ENCODE measurements at regions not wholly inside any gene's neighbourhood (a gene's known extent, or its start where the extent isn't known, plus 50 kb on each side); places are given as distances from the start of the nearest gene placed in this dataset.

GRCh38 chr9:134492721-134493460 lies 148.7 kb upstream of the COL5A1 start:
- DNase-seq: no peak
- Mint-ChIP-seq H3K9me3 (no peaks in the 10 kb centered on the region), H3K27me3 (peaks cover 2 to 11% of the 10 kb centered on the region in 2 donors), H3K36me3 (no peaks in the 10 kb centered on the region), H3K4me3 (no peak overlapping the region), H3K4me1 (no peaks in the 10 kb centered on the region), H3K27ac (no peak overlapping the region)
- H3K27ac ChIP-seq (ENCODE audit: low read depth, low read length): no peak overlapping the region
- CTCF ChIA-PET (ENCODE audit: partially characterized antibody): no interaction called here
- intact Hi-C loops (cut with micrococcal nuclease): no loop called here
- H3K9me3 ChIP-seq (ENCODE audit: control insufficient read depth in 1 of 2, low read length in 2 of 2): no peaks in the 10 kb centered on the region
- H3K4me1 ChIP-seq (ENCODE audit: insufficient read depth, low read length): no peaks in the 10 kb centered on the region
- no peak overlapping the region for H3K4me3 ChIP-seq (ENCODE audit: low read length in 2 of 2)
- no peaks in the 10 kb centered on the region for H3K36me3 ChIP-seq (ENCODE audit: insufficient read depth, low read length)
- H3K27me3 ChIP-seq (ENCODE audit: insufficient read depth, low read length): no peaks in the 10 kb centered on the region
- POLR2A ChIA-PET (ENCODE audit: partially characterized antibody): no interaction called here

DNA sequence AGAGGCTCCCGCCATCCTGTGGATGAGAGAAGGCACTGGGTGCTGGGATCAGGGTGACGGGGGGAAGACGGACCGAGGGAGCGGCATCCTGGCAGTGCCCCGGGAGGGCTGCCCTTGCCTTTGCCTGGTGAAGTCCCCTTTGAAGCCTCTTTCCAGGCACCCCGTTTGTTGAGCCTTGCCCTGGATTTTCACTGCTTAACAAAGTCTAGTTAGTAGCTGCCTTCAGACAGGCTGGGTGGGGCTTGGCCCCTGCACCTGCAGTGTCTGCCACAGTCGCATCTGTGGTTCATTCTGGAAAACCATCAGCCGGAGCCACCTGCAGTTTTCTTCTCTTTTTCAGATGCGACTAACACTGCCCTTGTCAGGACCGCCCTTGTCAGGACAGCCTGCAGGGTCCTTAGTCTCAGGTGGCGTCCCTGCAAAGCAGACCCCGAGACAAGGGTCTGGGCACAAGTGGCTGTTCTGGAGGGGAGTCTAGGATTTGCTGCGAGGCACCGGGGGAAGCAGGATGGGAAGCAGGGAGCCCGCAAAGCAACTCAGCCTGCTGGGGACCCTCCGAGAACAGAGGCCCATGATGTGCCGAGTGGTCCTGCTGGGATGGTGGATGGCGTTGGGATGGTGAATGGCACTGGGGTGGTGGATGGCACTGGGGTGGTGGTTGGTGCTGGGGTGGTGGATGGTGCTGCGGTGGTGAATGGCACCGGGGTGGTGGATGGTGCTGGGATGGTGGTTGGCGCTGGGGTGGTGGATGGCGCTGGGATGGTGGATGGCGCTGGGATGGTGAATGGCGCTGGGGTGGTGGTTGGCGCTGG lies 147.9 kb upstream of the COL5A1 start:
- Mint-ChIP-seq H3K27ac (no peak overlapping the region), H3K36me3 (no peaks in the 10 kb centered on the region), H3K4me3 (no peak overlapping the region), H3K27me3 (peaks cover 2 to 13% of the 10 kb centered on the region in 2 donors), H3K4me1 (no peaks in the 10 kb centered on the region), H3K9me3 (no peaks in the 10 kb centered on the region)
- Histone ChIP-seq H3K9me3 (ENCODE audit: control insufficient read depth in 1 of 2, low read length in 2 of 2) (no peaks in the 10 kb centered on the region), H3K27ac (ENCODE audit: low read depth, low read length) (no peak overlapping the region), H3K36me3 (ENCODE audit: insufficient read depth, low read length) (no peaks in the 10 kb centered on the region), H3K4me1 (ENCODE audit: insufficient read depth, low read length) (no peaks in the 10 kb centered on the region), H3K4me3 (ENCODE audit: low read length in 2 of 2) (no peak overlapping the region), H3K27me3 (ENCODE audit: insufficient read depth, low read length) (no peaks in the 10 kb centered on the region)
- ChIA-PET CTCF (ENCODE audit: partially characterized antibody) (no interaction called here), POLR2A (ENCODE audit: partially characterized antibody) (no interaction called here)
- DNase-seq: no peak
- intact Hi-C loops (cut with micrococcal nuclease): no loop called here

DNA sequence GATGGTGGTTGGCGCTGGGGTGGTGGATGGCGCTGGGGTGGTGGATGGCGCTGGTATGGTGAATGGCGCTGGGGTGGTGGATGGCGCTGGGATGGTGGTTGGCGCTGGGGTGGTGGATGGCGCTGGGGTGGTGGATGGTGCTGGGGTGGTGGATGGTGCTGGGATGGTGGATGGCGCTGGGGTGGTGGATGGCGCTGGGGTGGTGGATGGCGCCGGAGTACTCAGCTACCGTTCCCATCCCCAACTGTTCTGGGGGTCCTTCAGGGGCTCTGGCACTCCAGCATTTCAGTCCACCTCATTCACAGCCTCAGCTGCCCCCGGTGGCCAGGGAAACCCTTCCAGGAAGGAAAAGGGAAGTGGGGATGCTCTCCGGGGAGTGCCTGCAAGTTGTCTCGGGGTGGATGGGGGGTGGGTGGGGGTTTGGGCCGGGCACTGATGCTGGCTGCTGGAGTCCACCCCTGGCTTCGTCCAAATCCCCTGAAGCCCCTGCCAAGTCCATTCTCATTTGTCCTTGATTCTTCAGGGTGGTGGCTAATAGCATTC lies 147.3 kb upstream of the COL5A1 start:
- Histone ChIP-seq H3K27me3 (ENCODE audit: insufficient read depth, low read length) (no peaks in the 10 kb centered on the region), H3K4me3 (ENCODE audit: low read length in 2 of 2) (no peak overlapping the region), H3K27ac (ENCODE audit: low read depth, low read length) (no peak overlapping the region), H3K4me1 (ENCODE audit: insufficient read depth, low read length) (no peaks in the 10 kb centered on the region), H3K9me3 (ENCODE audit: control insufficient read depth in 1 of 2, low read length in 2 of 2) (no peaks in the 10 kb centered on the region), H3K36me3 (ENCODE audit: insufficient read depth, low read length) (no peaks in the 10 kb centered on the region)
- intact Hi-C loops (cut with micrococcal nuclease): no loop called here
- no peak overlapping the region for H3K4me3 Mint-ChIP-seq
- DNase-seq: no peak
- POLR2A ChIA-PET (ENCODE audit: partially characterized antibody): no interaction called here
- H3K4me1 Mint-ChIP-seq: no peaks in the 10 kb centered on the region
- H3K9me3 Mint-ChIP-seq: no peaks in the 10 kb centered on the region
- CTCF ChIA-PET (ENCODE audit: partially characterized antibody): no interaction called here
- no peak overlapping the region for H3K27ac Mint-ChIP-seq
- H3K36me3 Mint-ChIP-seq: no peaks in the 10 kb centered on the region
- peaks cover 2 to 13% of the 10 kb centered on the region in 2 donors for H3K27me3 Mint-ChIP-seq

DNA sequence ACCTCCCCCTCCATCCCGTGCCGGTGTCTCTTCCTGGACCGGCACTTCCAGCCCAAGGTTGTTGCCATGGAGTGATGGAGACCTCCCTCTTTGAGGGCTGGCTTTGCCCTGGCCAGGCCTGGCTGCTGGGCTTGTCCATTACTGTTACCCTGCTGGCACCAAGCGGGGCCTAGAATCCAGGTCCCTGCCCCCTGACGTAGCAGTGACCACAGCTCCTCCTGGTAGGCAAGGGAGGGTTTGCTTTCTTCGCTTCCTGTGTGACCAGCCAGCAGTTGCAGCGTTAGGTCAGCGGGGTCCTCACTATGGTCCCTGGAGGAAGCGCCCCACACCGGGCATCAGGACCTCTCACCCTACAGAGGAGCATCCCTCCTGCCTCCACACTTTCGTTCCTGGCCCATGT lies 146.7 kb upstream of the COL5A1 start:
- intact Hi-C loops (cut with micrococcal nuclease): no loop called here
- no peaks in the 10 kb centered on the region for H3K36me3 ChIP-seq (ENCODE audit: insufficient read depth, low read length)
- CTCF ChIA-PET (ENCODE audit: partially characterized antibody): no interaction called here
- POLR2A ChIA-PET (ENCODE audit: partially characterized antibody): no interaction called here
- Mint-ChIP-seq H3K27me3 (peaks cover 2 to 13% of the 10 kb centered on the region in 2 donors), H3K9me3 (no peaks in the 10 kb centered on the region), H3K27ac (no peak overlapping the region), H3K4me3 (no peak overlapping the region), H3K4me1 (no peaks in the 10 kb centered on the region), H3K36me3 (no peaks in the 10 kb centered on the region)
- no peaks in the 10 kb centered on the region for H3K4me1 ChIP-seq (ENCODE audit: insufficient read depth, low read length)
- no peak overlapping the region for H3K4me3 ChIP-seq (ENCODE audit: low read length in 2 of 2)
- H3K27me3 ChIP-seq (ENCODE audit: insufficient read depth, low read length): no peaks in the 10 kb centered on the region
- H3K27ac ChIP-seq (ENCODE audit: low read depth, low read length): no peak overlapping the region
- DNase-seq: no peak
- no peaks in the 10 kb centered on the region for H3K9me3 ChIP-seq (ENCODE audit: control insufficient read depth in 1 of 2, low read length in 2 of 2)

- H3K9me3 ChIP-seq (ENCODE audit: control insufficient read depth in 1 of 2, low read length in 2 of 2): no peaks in the 10 kb centered on the region
- no peaks in the 10 kb centered on the region for H3K9me3 Mint-ChIP-seq
- H3K4me3 ChIP-seq (ENCODE audit: low read length in 2 of 2): no peak overlapping the region
- H3K27me3 Mint-ChIP-seq: peaks cover 2 to 12% of the 10 kb centered on the region in 2 donors
- ChIA-PET CTCF (ENCODE audit: partially characterized antibody) (no interaction called here), POLR2A (ENCODE audit: partially characterized antibody) (no interaction called here)
- no peaks in the 10 kb centered on the region for H3K4me1 ChIP-seq (ENCODE audit: insufficient read depth, low read length)
- H3K4me3 Mint-ChIP-seq: no peak overlapping the region
- DNase-seq: no peak
- H3K36me3 ChIP-seq (ENCODE audit: insufficient read depth, low read length): no peaks in the 10 kb centered on the region
- no peak overlapping the region for H3K27ac Mint-ChIP-seq
- no peak overlapping the region for H3K27ac ChIP-seq (ENCODE audit: low read depth, low read length)
- no peaks in the 10 kb centered on the region for H3K36me3 Mint-ChIP-seq
- intact Hi-C loops (cut with micrococcal nuclease): no loop called here
- H3K4me1 Mint-ChIP-seq: no peaks in the 10 kb centered on the region
- no peaks in the 10 kb centered on the region for H3K27me3 ChIP-seq (ENCODE audit: insufficient read depth, low read length)
Observed at GRCh38 chr9:134495881-134496412, 145.7 kb upstream of the COL5A1 start.

GRCh38 chr9:134496413-134497282 lies 145.0 kb upstream of the COL5A1 start:
- no peaks in the 10 kb centered on the region for H3K36me3 Mint-ChIP-seq
- no peak overlapping the region for H3K27ac Mint-ChIP-seq
- CTCF ChIA-PET (ENCODE audit: partially characterized antibody): no interaction called here

More at GRCh38 chr9:134496413-134497282, 145.0 kb upstream of the COL5A1 start:
- Histone ChIP-seq H3K27ac (ENCODE audit: low read depth, low read length) (no peak overlapping the region), H3K4me1 (ENCODE audit: insufficient read depth, low read length) (no peaks in the 10 kb centered on the region), H3K9me3 (ENCODE audit: control insufficient read depth in 1 of 2, low read length in 2 of 2) (no peaks in the 10 kb centered on the region), H3K36me3 (ENCODE audit: insufficient read depth, low read length) (no peaks in the 10 kb centered on the region), H3K27me3 (ENCODE audit: insufficient read depth, low read length) (no peaks in the 10 kb centered on the region), H3K4me3 (ENCODE audit: low read length in 2 of 2) (no peak overlapping the region)
- POLR2A ChIA-PET (ENCODE audit: partially characterized antibody): no interaction called here
- H3K4me3 Mint-ChIP-seq: no peak overlapping the region
- DNase-seq: no peak
- intact Hi-C loops (cut with micrococcal nuclease): no loop called here
- H3K4me1 Mint-ChIP-seq: no peaks in the 10 kb centered on the region
- peaks cover 0 to 12% of the 10 kb centered on the region in 2 donors for H3K27me3 Mint-ChIP-seq
- no peaks in the 10 kb centered on the region for H3K9me3 Mint-ChIP-seq
